Urinary bladder (tissue), 3 donors: ENCODE measurements at regions not wholly inside any gene's neighbourhood (a gene's known extent, or its start where the extent isn't known, plus 50 kb on each side); places are given as distances from the start of the nearest gene placed in this dataset.

ENCODE experiments used
- DNase-seq: peaks from one replicate; pipeline ENCODE4 v3.0.0-alpha.2; 2015; ENCODE audit errors: extremely low spot score
- H3K27ac ChIP-seq: one replicate; pipeline ENCODE4 v1.5.1; 2013; ENCODE audit warnings: low read depth, mild to moderate bottlenecking, moderate library complexity
- H3K36me3 ChIP-seq: one replicate; pipeline ENCODE4 v1.6.1; 2013; ENCODE audit warnings: mild to moderate bottlenecking, moderate library complexity; ENCODE audit not compliant: insufficient read depth
- H3K4me1 ChIP-seq: one replicate; pipeline ENCODE4 v1.6.1; 2013; ENCODE audit warnings: mild to moderate bottlenecking, moderate library complexity; ENCODE audit not compliant: insufficient read depth
- H3K4me3 ChIP-seq: one replicate; pipeline ENCODE4 v1.5.1; 2013; ENCODE audit warnings: low read depth, low read length
- WGBS: extraction: QIAGEN DNeasy Blood & Tissue Kit; methylation state at CpG from one replicate; pipeline ENCODE4 v1.1.7; 2013; 5-methylcytosine and 5-hydroxymethylcytosine counted together
- donor health status: healthy with polysubstance abuse.
- donor health status: healthy.

DNA sequence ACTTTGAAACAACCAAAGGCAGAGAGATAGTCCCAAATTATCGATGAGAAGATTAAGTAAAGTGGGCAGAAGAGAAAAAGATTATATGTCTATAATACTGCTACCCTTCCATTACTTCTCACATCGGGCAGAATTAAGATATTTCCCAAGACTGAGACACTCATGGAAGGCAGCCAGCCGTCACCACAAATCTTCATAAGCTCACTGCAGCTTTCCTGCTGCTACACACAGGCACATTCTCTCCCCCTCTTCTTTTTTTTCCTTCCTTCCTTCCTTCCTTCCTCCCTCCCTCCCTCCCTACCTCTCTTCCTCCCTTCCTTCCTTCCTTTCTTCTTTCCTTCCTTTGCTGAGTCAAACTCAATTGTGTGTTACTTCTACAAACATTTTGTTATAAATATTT, 58.7 kb upstream of the SPATA31C2 start:
- no peaks in the 10 kb centered on the region for H3K4me1 ChIP-seq
- H3K36me3 ChIP-seq = no peaks in the 10 kb centered on the region
- no peak overlapping the region for H3K27ac ChIP-seq
- no peak overlapping the region for H3K4me3 ChIP-seq
- WGBS = 18% methylated on average over 3 of the region's 3 CpGs
- no peak for DNase-seq

- Histone ChIP-seq H3K4me1 (no peaks in the 10 kb centered on the region), H3K36me3 (no peaks in the 10 kb centered on the region), H3K27ac (no peak overlapping the region), H3K4me3 (no peak overlapping the region)
- 93% methylated on average over 5 of the region's 5 CpGs for WGBS
- no peak for DNase-seq
Observed at GRCh38 chr9:88196142-88196790, 58.0 kb upstream of the SPATA31C2 start.

DNA sequence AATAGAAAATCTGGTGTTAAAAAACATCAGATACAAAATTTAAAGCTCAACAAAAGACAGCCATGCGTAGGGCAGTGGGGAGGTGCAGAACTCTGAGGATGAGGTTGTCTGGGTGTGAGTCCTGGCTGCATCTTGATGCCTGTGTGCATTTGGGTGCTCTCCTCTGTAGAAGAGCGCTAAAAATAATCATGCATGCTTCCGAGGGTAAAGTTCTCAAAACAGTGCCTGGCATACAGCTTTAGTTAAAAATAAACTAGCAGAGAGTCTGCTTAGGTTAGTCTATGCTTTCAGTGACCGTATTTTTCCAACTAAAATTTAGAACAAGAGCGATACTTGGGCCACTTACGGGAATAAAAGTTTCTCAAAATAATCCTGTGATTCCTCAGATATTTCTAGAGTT, 55.5 kb upstream of the SPATA31C2 start:
- Histone ChIP-seq H3K4me3 (no peak overlapping the region), H3K27ac (no peak overlapping the region)

DNA sequence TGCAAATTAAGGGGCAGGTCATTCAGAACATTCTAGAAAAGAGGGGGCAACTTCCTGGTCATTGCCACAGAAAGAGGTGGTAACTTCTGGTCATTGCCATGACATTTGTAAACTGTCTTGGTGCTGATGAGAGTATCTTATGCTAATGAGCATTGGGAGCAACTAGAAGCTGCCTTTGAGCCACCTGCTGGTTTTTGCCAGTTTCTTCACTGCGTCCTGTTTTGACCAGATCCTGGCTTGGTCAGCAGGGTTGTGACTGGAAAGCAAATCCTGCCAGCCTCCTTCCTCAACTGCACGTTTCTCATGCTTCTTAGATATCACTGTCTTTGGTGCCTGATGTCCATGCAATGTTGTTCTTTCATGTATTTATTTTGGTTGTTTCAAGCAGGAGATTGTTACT, 53.2 kb upstream of the SPATA31C2 start:
- H3K4me3 ChIP-seq = no peak overlapping the region
- 76% methylated on average over 2 of the region's 2 CpGs for WGBS
- no peak overlapping the region for H3K27ac ChIP-seq
- DNase-seq = no peak
- H3K36me3 ChIP-seq = no peaks in the 10 kb centered on the region
- H3K4me1 ChIP-seq = no peaks in the 10 kb centered on the region

More for the DNA sequence above, 55.5 kb upstream of the SPATA31C2 start:
- Histone ChIP-seq H3K4me1 (no peaks in the 10 kb centered on the region), H3K36me3 (no peaks in the 10 kb centered on the region)
- 59% methylated on average over 6 of the region's 6 CpGs for WGBS
- DNase-seq = no peak

GRCh38 chr9:88189371-88189770, 51.1 kb upstream of the SPATA31C2 start:
- 100% methylated on average over 1 of the region's 1 CpG for WGBS
- no peak overlapping the region for H3K4me3 ChIP-seq
- DNase-seq = no peak

More at GRCh38 chr9:88189371-88189770, 51.1 kb upstream of the SPATA31C2 start:
- no peaks in the 10 kb centered on the region for H3K4me1 ChIP-seq
- no peak overlapping the region for H3K27ac ChIP-seq
- no peaks in the 10 kb centered on the region for H3K36me3 ChIP-seq
